GM18868 (cell line): ENCODE measurements at regions not wholly inside any gene's neighbourhood (a gene's known extent, or its start where the extent isn't known, plus 50 kb on each side); places are given as distances from the start of the nearest gene placed in this dataset.
A peak's percentile ranks its signal among the peaks of the same experiment; 100 is the strongest.

Source experiments
- ATAC-seq: cut with Tn5 transposase; IDR thresholded peaks from one replicate; pipeline ENCODE4 v1.9.1; 2021; ENCODE audit warnings: mild to moderate bottlenecking, moderate library complexity; ENCODE audit not compliant: unreplicated experiment

DNA sequence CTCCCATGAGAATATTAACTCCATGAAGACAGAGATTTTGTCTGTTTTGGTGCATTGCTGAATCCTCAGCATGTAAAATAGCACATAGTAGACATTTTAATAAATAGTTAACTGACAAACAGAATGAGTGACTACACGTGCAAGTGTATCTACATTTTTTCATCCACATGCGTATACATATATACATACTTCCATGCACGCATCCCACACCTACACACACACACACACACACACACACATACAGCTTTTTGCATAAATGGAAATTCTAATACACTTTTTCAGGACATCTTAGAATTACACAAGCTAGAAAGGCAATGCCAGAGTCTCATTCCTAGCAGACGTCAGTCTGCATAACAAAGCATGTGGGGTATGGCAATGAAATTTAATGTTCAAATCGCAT, 139.7 kb upstream of the LRFN2 start:
- no peak for ATAC-seq

DNA sequence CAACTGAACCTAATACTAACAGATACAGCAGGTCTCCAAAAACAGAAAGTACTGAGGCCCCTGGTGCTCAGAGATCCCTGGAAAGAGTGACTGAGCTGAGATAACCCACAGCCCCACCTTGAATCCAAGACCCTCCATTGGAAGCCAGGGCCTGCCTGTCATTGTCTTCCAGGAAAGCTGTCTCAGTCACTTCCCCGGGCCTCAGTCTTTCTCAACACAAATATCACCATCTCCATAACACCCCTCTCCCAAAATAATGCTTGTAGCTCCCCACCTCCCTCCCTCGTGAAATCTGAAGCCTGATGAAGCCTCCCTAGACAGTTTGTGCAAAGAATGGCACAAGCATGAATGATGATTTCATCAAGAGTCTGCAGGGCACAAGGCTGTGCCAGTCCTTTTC, 138.2 kb upstream of the LRFN2 start:
- ATAC-seq, result no peak

DNA sequence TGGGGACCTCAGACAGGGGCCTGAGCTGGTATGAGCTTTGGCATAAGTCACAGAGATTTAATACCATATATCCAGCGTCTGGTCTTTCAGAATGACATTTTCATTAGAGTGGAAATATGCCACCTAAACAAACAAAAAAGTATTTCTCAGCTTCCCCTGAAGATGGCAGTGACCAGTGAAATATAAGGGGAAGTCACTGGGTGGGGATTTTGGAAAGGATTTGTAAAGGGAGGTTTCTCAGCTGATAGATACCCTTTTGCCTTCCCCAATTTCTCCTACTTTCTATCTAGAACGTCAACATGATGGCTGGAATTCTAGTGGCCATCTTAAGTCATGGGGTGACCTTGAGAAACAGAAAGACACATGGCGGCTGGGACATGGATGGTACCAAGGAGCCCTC, 137.7 kb upstream of the LRFN2 start:
- ATAC-seq, result no peak

DNA sequence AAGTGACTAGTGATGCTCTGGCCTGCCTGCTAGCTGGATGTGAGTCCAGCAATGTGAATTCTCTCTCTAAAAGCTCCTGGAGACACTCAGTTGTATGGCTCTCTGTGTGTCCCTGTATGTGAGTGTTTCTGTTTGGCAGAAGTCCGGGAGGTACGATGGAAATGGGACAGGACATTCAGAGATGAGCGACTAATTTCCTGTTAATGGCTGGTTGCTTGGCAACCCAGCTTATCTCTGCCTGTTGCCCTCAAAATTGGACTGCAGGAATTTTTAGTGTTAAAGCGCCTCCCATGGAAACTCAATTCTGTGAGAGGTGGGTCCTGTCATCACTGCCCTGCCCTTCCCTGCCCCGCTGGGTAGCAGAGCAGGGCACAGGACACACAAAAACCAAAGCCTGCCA, 136.8 kb upstream of the LRFN2 start:
- ATAC-seq, result no peak

DNA sequence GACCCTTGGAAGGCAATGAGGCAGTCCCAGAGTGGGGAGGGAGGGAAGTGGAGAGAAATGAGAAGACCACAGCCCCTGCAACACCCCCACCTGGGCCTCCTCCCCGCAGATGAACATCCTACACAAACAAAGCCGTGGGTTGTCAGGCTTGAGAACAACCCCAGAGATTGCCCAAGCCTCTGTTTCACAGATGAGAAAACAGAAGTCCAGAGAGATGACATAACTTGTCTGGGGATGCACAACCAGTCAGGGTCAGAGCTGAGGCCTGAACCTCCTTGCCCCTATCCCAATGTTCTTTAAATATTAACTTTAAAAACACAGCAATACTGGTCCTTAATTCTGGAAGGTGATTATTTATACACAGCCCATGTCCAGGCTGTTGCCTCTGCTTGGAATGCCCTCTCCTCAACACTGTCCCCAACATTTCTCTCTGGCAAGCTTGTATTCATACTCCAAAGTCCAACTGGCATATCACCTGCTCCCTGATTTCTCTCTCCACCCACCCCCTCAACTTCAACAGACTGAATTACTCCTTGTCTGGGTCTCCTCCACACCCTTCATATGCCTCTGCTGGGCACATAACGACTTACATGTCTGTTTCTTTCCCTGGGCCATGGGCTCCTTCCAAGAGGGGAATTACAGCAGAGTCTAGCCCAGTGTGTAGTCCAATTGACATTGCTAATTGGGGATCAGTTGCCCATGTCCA, 135.5 kb upstream of the LRFN2 start:
- no peak for ATAC-seq

DNA sequence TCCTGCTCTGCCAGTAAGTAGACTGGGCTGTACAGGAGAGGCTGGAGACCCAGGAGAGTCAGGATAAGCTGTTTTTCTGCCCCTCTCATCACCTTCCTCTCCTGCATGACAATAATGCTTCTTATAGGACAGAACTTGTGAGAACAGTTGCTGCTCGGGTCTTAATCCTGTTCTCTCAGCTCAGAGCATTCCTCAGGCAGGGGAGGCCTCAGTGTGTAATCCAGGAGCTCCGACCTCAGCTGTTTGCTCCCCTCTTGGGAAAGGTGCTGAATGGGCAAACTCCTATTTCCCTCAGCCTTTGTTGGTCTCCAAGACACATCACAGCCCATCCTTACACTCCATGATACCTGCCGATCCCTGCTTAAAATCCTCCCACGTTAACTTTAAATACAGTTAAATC, 134.9 kb upstream of the LRFN2 start:
- ATAC-seq, result no peak

DNA sequence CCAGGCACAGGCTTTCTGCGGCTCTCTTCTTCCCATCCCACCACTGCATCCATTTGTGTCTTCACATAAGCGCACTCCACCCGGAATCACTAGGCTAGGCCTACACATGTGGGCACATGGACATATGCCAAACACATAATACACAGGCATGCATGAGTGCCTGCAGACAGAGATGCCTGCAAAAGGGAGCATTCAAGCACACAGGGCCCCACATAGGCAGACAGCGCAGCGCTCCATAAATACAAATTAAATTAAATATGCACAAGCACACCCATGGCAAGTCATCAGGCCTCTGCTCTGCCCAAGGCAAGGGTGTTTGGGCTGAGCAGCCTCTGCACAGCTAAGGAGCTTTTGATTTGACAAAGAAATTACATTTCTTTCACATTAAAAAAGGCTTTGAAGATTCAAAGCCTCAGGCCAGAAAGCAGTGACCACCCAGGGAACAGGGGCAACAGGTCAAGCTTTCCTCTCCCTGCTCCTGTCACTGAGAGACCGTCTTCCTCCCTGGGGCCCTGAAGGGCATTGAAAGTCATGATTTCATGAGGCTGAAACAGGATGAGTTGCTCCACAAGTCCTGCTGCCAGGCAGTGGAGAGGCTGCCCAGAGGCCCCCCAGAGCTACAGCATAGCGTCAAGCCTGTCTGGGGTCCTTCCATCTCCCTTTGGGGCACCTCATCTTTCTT, 134.2 kb upstream of the LRFN2 start:
- no peak for ATAC-seq

DNA sequence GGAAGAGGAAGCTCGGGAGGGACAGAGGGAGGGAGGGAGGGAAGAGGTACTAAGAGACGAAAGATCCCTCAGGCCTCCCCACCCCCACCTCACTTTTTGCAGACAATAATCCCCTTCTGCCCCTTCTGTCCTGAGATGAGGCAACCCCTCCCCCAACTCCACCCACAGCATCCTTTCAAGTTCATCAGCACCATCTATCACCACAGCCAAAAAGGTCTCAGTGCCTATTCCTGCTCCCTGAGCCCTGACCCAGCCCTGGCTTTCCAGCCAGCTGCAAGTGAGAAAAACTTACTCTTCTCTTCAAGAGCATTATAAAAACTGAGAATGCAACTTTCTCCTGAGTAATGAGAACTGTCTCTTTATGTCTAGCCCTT, 133.2 kb upstream of the LRFN2 start:
- no peak for ATAC-seq

DNA sequence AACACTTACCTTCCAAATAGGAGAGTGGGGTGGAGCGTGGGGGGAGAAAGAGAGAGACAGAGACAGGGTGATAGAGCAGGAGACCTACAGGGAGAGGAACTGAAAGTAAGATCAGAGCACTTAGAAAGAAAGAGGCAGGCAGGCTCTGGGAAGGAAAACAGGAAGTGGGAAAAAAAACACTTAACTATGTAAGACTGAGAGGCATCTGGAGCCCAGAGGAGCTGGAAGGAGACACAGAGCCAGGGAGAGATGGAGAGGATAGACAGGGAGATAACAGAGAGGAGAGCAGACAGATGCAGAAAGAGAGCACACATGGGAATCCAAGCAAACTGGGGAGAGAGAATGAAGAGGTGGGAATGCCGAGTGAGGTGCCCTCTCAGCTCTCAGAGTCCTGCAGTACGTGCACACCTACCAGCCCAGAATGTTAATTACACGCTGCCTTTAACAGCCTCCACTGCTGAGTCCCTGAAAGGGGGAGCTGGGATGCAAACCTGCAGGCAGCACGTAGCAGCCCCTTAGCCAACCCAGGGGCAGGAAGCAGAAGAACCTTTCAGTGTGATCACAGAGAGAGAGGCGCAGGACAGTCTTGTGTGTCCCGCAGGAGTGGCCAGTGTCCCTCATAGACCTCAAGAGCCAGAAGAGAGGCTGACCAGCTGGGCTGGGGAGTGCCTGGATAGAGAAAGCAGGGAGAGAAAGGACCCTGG, 132.7 kb upstream of the LRFN2 start:
- peak; percentile 85 for ATAC-seq

DNA sequence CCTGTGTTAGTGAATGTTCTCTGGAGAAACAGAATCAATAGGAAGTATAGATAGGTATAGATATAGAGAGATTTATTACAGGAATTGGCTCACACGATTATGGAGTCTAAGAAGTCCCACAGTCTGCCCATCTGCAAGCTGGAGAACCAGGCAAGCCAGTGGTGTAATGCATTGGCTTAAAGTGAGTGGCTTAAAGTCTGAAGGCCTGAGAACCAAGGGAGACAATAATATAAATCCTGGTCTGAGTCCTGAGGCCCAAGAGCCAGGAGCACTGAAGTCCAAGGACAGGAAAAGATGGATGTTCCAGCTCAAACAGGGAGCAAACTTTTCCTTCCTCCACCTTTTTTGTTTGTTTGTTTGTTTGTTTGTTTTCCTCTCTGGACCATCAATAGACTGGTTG, 131.2 kb upstream of the LRFN2 start:
- ATAC-seq, result no peak

DNA sequence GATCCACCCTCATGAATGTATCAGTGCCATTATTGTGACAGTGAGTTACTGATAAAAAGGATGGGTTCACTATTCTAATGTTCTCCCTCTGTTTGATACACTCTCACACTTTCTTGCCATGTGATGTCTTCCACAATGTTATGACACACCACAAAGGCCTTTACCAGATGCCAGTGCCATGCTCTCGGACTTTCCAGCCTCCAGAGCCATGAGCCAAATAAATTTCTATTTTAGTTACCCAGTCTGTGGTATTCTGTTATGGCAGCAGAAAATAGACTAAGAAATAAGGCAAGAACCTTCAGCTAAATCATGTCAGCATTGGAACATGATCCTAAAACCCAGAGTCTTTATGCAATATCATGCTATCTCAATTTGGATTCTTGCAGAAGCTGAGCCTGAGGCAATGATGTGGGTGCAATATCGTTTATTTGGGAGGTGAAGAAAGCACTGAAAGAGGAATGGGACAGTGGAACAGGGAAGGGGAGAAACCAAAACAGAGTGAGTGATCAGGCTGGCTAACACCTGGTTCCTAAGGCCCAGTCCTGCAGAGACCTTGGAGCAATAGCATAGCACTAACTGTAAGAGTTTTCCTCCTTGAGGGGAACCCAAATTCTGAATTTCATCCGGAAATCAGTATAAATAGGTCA, 130.4 kb upstream of the LRFN2 start:
- ATAC-seq, result no peak

DNA sequence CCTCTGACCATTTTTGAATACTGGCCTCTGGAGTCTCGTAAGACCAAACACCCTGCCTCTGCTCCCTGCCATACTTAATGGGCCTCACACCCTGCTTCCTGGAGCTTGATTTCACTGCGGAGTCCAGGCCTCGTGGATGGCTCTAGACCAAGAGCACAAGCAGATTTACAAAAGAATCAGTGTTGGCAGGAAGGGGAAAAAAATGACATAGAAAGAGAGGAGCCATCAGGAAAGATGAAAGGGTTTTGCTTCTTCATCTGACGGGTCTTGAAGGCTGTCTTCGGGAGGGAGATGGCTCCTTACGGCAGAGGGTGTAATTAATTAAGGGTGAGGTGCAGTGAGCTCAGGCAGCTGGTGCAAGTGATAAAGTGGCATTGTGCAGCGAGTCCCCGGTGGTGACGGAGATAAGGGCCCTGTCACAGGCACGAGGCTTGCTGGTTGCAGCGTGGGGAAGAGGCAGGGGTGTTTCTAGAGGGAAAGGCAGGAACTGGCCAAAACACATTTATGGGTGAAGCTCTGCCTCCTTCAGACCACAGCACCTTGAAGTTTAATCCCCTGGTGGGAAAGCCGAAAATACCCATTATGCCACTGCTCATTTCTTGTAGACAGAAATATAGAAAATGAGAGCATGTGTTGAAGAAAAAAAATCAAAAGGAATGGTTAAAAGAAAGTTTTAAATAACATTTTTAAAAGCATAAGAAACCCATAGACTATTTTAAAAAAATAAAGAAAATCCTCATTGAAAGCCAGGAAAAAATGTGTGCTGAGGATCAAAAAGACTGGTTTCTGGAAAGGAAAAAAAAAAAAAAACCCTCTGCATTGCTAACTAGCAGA, 128.6 kb upstream of the LRFN2 start:
- ATAC-seq, result no peak

DNA sequence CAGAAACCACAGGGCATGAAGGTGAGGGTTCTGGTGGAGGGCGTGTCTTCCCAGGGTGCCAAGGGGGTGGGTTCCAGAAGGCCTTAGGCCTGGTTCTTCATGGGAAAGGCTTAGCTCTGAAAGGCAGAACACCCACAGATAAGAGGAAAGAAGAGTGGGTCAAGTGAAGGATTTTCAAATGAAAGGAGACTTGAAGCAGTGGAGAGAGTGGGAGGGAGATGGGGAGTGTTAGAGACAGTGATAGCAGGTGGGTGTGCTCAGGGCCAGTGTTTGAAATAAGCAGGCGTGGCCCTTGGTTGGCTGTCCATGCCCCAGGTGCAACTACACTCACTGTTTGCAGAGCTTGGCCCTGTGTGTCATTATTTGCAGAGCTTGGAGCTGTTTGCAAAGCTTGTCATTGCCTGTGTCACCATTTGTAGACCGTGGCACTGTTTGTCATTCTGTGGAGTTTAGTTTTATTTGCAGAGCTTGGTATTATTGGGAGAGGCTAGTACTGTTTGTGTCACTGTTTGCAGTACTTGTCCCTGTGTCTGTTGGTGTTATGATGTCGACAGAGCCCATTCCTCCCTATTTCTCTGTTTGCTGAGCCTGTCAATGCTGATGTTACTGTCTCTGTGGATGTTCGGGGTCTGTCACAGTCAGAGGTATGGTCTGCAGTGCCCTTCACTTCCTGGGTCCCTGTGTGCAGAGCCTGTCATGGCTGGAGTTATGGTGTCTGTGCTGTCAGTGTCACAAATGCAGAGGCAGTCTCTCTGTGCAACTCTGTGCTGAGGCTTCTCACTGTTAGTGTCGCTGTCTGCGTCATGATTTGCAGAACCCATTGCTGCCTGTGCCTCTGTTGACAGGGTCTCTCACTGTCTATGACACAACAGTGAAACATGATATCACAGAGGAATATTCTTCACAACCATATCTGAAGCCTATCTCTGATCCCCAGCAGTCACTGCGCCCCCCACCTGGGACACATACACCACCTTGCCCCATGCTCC, 127.7 kb upstream of the LRFN2 start:
- ATAC-seq, result no peak

DNA sequence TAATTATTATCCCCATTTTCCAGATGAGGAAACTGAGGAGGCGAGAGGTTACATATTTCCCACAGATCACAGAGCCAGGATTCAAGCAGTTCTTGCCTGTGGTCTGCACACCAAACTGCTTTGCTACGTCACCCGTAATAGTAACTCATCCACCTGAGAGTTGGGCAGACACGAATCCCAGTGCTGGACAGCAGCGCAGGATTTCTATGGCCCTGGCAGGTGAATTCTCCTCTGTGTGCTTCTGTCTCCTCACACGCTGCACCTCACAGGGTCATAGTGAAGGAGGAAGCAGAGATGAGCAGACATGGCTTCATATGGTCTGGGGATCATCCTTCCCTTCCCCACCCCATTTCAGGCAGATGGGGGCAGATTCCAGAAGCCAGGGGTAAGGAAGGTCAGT, 127.0 kb upstream of the LRFN2 start:
- ATAC-seq, result no peak

DNA sequence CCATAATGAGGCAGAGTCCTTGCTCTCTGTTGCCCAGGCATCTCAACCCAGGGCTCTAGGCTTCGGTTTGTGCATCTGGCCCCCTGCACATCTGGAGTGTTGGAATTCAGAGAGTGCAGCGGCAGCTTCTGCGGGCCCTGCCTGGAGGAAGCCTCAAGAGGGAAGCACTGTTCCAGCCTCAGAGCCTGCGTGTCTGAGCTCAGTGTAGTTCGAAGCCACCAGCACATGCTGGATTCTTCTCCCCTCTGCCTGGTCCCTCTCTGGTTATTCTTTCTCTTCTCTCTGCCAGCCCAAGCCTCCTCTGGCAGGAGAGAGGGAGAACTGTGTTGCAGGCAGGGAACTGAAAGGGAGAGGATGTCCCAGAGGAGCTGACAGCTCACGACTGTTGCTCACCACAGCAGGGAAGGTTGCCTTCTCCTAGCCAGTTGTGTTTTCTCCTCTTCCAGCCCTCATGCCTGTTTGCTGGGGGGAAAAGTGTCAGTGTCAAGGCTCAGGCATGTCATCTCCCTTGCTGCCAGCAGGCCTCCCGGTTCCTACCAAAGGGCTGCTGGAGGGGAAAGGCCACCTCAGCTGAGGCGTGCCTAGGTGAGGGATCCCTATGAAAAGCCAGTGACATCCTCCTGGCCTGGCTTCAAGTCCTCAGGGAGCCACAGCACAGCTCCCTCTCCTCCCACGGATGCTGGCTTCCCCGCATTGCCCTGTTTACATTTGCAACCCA, 126.0 kb upstream of the LRFN2 start:
- no peak for ATAC-seq

DNA sequence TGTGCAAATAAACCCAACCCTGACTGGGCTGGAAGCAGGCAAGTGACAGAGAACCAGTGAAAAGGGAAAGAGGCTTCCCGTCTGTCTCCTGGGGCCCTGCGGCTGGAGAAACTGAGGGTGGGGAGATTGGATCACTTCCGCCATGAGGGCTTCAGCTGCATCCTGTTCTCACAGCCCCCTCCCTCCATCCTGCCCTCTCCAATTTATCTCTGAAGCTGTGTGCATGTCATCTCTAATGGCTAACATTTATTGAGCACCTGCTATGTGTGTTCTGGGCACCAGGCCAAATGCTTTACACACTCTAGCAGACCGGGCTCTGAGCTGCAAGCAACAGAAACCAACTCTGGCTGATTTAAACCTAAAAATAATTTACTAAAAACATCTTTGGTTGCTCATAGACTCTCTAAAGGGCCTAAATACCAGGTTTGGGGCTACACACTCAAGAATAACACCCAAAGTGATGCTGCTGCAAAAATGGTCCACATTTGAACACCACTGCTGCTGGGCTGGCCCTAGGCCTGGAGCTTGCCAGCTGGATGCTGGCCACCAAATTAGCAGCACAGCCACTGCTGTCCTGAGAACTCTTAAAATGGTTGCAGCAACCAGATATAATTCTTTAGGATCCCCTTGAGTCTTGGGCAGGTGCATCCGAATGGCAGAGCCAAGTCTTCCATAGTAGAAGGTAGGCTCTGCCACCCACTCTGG, 123.6 kb upstream of the LRFN2 start:
- ATAC-seq, result no peak

DNA sequence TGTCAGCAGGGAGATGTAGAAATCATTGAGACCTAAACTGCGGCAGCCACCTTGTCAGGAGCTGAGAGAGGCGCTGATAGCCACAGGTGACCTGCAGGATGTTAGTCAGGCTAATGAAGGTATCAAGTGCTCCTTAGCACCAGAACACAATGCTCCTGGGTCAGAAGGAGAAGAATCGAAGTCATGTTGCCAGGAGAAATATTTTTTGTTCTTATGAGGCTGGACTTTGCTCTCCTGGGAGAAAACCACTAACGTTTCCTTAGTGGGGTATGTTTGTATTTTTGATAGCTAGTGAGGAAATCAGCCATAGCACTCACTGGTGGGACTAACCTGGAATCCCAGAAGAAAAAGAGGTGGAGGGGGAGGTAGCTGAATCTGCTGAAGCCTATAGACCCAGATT, 120.9 kb upstream of the LRFN2 start:
- ATAC-seq, result no peak

DNA sequence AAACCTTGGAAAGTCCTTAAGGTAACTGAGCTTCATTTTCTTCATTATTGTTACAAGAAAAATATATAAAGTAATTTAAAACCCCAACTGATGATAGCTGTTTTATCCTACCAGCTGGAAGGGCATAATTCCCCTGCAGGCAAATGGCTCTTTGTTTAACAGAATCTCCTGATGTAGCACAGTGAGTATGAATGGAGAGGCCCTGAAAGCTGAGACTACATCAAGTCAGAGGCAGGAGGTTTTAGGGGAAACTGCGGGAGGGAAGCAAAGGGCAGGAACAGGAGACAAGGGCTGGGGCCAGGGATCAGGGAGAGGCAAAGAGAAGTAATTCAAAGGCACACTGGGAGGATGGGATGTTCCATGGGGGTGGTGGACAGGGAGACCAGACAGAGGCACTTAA, 119.0 kb upstream of the LRFN2 start:
- no peak for ATAC-seq
